M059J (cell line): ENCODE measurements at regions not wholly inside any gene's neighbourhood (a gene's known extent, or its start where the extent isn't known, plus 50 kb on each side); places are given as distances from the start of the nearest gene placed in this dataset.
"Not testable (repeated sequence)": the region's sequence is repeated elsewhere in the genome, so short reads cannot be mapped to it uniquely, and the experiment has no call there.

Experiments used
- DNase-seq: peaks from one replicate; pipeline ENCODE4 v3.0.0-alpha.2; 2012; ENCODE audit warnings: low read depth

- no peak for DNase-seq
Measured at GRCh38 chr17:83190601-83191387, 111.4 kb downstream of the METRNL start.

GRCh38 chr17:83191388-83192160 is 112.2 kb downstream of the METRNL start:
- no peak for DNase-seq

GRCh38 chr17:83192161-83192788 is 112.9 kb downstream of the METRNL start:
- peak; percentile 46 for DNase-seq

GRCh38 chr17:83192789-83193335 is 113.5 kb downstream of the METRNL start:
- DNase-seq, result not testable (repeated sequence)

- DNase-seq, result peak; percentile 96
Measured at GRCh38 chr17:83193336-83194185, 114.2 kb downstream of the METRNL start.

GRCh38 chr17:83194186-83194561 is 114.8 kb downstream of the METRNL start:
- DNase-seq, result no peak

- peak; percentile 89 for DNase-seq
Measured at GRCh38 chr17:83194761-83195329, 115.4 kb downstream of the METRNL start.

GRCh38 chr17:83195330-83196023 is 116.1 kb downstream of the METRNL start:
- DNase-seq, result peak; percentile 86

- DNase-seq, result peak; percentile 56
Measured at GRCh38 chr17:83196024-83196365, 116.6 kb downstream of the METRNL start.

- DNase-seq, result no peak
Measured at GRCh38 chr17:83196366-83196765, 117.0 kb downstream of the METRNL start.

- DNase-seq, result no peak
Measured at GRCh38 chr17:83196973-83197880, 117.8 kb downstream of the METRNL start.

- no peak for DNase-seq
Measured at GRCh38 chr17:83198366-83199341, 119.2 kb downstream of the METRNL start.

GRCh38 chr17:83199500-83200201 is 120.2 kb downstream of the METRNL start:
- DNase-seq, result no peak

GRCh38 chr17:83200231-83200699 is 120.9 kb downstream of the METRNL start:
- DNase-seq, result peak; percentile 57

- DNase-seq, result no peak
Measured at GRCh38 chr17:83200751-83201150, 121.3 kb downstream of the METRNL start.

GRCh38 chr17:83201206-83202001 is 122.0 kb downstream of the METRNL start:
- no peak for DNase-seq
